ENCODE measurements at regions not wholly inside any gene's neighbourhood (a gene's known extent, or its start where the extent isn't known, plus 50 kb on each side); places are given as distances from the start of the nearest gene placed in this dataset.

GRCh38 chr1:168906367-168906766, 177.4 kb upstream of the DPT start (continued):
- TF ChIP-seq NPAS2 (CRISPR knock-in tag; IDR thresholded peaks at IDR 0.05; ENCODE audit: borderline replicate concordance), result no peak
- no peak for TF ChIP-seq E2F5 (CRISPR knock-in tag; conservative IDR thresholded peaks at IDR 0.05)
- no peak for TF ChIP-seq RAD51 (IDR thresholded peaks at IDR 0.05; ENCODE audit: borderline replicate concordance)
- no peak for TF ChIP-seq GMEB2 (CRISPR knock-in tag; IDR thresholded peaks at IDR 0.05; ENCODE audit: low read depth)
- no peak for TF ChIP-seq ZNF121 (CRISPR knock-in tag; IDR thresholded peaks at IDR 0.05)

DNA sequence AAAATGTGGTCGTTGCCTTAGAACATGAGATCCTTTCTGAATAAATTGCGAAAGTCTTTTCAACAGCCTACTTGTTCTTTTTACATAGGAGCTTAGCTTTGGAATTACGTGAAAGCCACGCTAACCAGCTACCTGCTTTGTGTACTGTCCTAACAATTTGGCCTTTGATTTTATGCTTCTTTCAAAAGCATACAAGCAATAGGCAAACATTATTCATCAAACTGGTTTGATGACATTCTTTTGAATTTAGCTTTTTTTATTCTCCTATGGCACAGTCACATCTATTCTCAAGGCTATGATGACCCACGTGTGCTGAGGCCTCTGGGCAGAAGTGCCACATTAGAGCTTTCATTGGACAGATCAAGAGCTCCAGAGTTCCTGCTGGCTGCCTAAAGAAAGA, 178.0 kb upstream of the DPT start:
- H3K27me3 ChIP-seq (ENCODE audit: control insufficient read depth in 1 of 2, insufficient read depth in 2 of 2, low read length in 2 of 2), result no peaks in the 10 kb centered on the region; a peak in 1 of 5 replicates
- peak overlapping the region; percentile 10 for H3K27ac ChIP-seq (ENCODE audit: extremely low read length, insufficient read depth, low read length)
- H3K9ac ChIP-seq (ENCODE audit: insufficient read depth, low read depth, low read length), result no peak overlapping the region
- no peaks in the 10 kb centered on the region for H3K9me3 ChIP-seq (ENCODE audit: low read length)
- DNase-seq (ENCODE audit: low spot score) (peak; percentile 73), FAIRE-seq (no peak), ATAC-seq (peak; percentile 79)
- POLR2A ChIA-PET, result interaction anchor here (1.1 to 1.6 kb wide), 3 partner anchors 11 to 73 kb away, joined by 4 read pairs; no protein-coding TSS in a partner anchor
- BruUV-seq (replicated peaks), result no TSS peak
- H3K4me3 ChIP-seq (replicated peaks in 1 of 3; ENCODE audit: insufficient read depth in 1 of 3, low read depth in 2 of 3, low read length in 3 of 3), result no peak overlapping the region; a peak in 1 of 6 replicates
- peaks cover 35% of the 10 kb centered on the region for H3K4me1 ChIP-seq (ENCODE audit: insufficient read depth, low read length)
- H4K20me1 ChIP-seq (ENCODE audit: insufficient read depth, low read length), result no peaks in the 10 kb centered on the region
- peak overlapping the region; percentile 58 for H3K4me2 ChIP-seq (ENCODE audit: low read depth, low read length)
- no peaks in the 10 kb centered on the region for H3K36me3 ChIP-seq (replicated peaks in 1 of 2; ENCODE audit: control insufficient read depth in 1 of 2, insufficient read depth in 2 of 2, low read length in 2 of 2)
- intact Hi-C loops (cut with micrococcal nuclease; ENCODE audit: unreplicated experiment), result loop anchor here (10.0 kb wide), 1 partner anchor 198 kb away; the partner anchor contains the start of gene ATP1B1
- in situ Hi-C loops (cut with HindIII; ENCODE audit: extremely low pct_ligation_motif_present, low pct_unique_long_range_greater_than_20kb), result no loop called here
- WGBS (ENCODE audit: low lambda C conversion rate), result 1% methylated on average over 5 of the region's 5 CpGs
- CTCF ChIA-PET (ENCODE audit: low intra/inter-chr PET ratio, low total read pairs), result no interaction called here
- H2AFZ ChIP-seq (ENCODE audit: low read length), result no peak overlapping the region
- H3K79me2 ChIP-seq (ENCODE audit: insufficient read depth, low read length), result no peaks in the 10 kb centered on the region
- TF ChIP-seq, protein P1, sequence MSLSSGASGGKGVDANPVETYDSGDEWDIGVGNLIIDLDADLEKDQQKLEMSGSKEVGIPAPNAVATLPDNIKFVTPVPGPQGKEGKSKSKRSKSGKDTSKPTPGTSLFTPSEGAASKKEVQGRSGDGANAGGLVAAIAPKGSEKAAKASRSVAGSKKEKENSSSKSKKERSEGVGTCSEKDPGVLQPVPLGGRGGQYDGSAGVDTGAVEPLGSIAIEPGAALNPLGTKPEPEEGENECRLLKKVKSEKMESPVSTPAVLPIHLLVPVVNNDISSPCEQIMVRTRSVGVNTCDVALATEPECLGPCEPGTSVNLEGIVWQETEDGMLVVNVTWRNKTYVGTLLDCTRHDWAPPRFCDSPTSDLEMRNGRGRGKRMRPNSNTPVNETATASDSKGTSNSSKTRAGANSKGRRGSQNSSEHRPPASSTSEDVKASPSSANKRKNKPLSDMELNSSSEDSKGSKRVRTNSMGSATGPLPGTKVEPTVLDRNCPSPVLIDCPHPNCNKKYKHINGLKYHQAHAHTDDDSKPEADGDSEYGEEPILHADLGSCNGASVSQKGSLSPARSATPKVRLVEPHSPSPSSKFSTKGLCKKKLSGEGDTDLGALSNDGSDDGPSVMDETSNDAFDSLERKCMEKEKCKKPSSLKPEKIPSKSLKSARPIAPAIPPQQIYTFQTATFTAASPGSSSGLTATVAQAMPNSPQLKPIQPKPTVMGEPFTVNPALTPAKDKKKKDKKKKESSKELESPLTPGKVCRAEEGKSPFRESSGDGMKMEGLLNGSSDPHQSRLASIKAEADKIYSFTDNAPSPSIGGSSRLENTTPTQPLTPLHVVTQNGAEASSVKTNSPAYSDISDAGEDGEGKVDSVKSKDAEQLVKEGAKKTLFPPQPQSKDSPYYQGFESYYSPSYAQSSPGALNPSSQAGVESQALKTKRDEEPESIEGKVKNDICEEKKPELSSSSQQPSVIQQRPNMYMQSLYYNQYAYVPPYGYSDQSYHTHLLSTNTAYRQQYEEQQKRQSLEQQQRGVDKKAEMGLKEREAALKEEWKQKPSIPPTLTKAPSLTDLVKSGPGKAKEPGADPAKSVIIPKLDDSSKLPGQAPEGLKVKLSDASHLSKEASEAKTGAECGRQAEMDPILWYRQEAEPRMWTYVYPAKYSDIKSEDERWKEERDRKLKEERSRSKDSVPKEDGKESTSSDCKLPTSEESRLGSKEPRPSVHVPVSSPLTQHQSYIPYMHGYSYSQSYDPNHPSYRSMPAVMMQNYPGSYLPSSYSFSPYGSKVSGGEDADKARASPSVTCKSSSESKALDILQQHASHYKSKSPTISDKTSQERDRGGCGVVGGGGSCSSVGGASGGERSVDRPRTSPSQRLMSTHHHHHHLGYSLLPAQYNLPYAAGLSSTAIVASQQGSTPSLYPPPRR (CRISPR knock-in tag; IDR thresholded peaks at IDR 0.05; ENCODE audit: borderline replicate concordance), result peak; percentile 61; the same call in 1 of the 2 replicates
- TF ChIP-seq ISL2 (CRISPR knock-in tag; IDR thresholded peaks at IDR 0.05), result peak; percentile 54
- TF ChIP-seq ZSCAN30 (CRISPR knock-in tag; IDR thresholded peaks at IDR 0.05), result no peak
- TF ChIP-seq FOXA1 (IDR thresholded peaks at IDR 0.05), result no peak
- TF ChIP-seq FOXA1 (CRISPR knock-in tag; IDR thresholded peaks at IDR 0.05), result peak; percentile 55; the same call in 1 of the 2 replicates
- TF ChIP-seq, protein P2, sequence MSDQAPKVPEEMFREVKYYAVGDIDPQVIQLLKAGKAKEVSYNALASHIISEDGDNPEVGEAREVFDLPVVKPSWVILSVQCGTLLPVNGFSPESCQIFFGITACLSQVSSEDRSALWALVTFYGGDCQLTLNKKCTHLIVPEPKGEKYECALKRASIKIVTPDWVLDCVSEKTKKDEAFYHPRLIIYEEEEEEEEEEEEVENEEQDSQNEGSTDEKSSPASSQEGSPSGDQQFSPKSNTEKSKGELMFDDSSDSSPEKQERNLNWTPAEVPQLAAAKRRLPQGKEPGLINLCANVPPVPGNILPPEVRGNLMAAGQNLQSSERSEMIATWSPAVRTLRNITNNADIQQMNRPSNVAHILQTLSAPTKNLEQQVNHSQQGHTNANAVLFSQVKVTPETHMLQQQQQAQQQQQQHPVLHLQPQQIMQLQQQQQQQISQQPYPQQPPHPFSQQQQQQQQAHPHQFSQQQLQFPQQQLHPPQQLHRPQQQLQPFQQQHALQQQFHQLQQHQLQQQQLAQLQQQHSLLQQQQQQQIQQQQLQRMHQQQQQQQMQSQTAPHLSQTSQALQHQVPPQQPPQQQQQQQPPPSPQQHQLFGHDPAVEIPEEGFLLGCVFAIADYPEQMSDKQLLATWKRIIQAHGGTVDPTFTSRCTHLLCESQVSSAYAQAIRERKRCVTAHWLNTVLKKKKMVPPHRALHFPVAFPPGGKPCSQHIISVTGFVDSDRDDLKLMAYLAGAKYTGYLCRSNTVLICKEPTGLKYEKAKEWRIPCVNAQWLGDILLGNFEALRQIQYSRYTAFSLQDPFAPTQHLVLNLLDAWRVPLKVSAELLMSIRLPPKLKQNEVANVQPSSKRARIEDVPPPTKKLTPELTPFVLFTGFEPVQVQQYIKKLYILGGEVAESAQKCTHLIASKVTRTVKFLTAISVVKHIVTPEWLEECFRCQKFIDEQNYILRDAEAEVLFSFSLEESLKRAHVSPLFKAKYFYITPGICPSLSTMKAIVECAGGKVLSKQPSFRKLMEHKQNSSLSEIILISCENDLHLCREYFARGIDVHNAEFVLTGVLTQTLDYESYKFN (CRISPR knock-in tag; conservative IDR thresholded peaks at IDR 0.05), result peak; percentile 35; the same call in 1 of the 2 replicates
- TF ChIP-seq ETV5 (CRISPR knock-in tag; IDR thresholded peaks at IDR 0.05; ENCODE audit: borderline replicate concordance), result peak; percentile 17; the same call in 1 of the 2 replicates
- TF ChIP-seq FOXA3 (CRISPR knock-in tag; IDR thresholded peaks at IDR 0.05), result peak; percentile 61
